SK-N-SH treated with all-trans-retinoic acid at 6 μM for 48 hours (cell line): ENCODE measurements at regions not wholly inside any gene's neighbourhood (a gene's known extent, or its start where the extent isn't known, plus 50 kb on each side); places are given as distances from the start of the nearest gene placed in this dataset.

Source experiments
- ARNTL ChIP-seq: fragments of 450-650 bp; formaldehyde crosslinking; IDR thresholded peaks from 2 replicates; pipeline ENCODE4 v1.5.0; 2020; ENCODE audit warnings: low read depth, mild to moderate bottlenecking, moderate library complexity, borderline replicate concordance
- CREB5 ChIP-seq: fragments of 250-450 bp; sonication (Bioruptor Pico); IDR thresholded peaks from 2 replicates; pipeline ENCODE4 v1.5.1; 2020; ENCODE audit warnings: low read depth, mild to moderate bottlenecking, moderate library complexity
- CSDC2 ChIP-seq: fragments of 250-450 bp; sonication (Bioruptor Pico); IDR thresholded peaks from 2 replicates; pipeline ENCODE4 v1.5.0; 2020; ENCODE audit warnings: mild to moderate bottlenecking, moderate library complexity
- ISL1 ChIP-seq: fragments of 250-450 bp; sonication (Bioruptor Pico); IDR thresholded peaks from 2 replicates; pipeline ENCODE4 v2.1.2; 2022; ENCODE audit warnings: mild to moderate bottlenecking, moderate library complexity
- OSR1 ChIP-seq: fragments of 250-450 bp; sonication (Bioruptor Pico); IDR thresholded peaks from 2 replicates; pipeline ENCODE4 v1.8.0; 2022; ENCODE audit warnings: moderate library complexity, mild to moderate bottlenecking, inconsistent platforms
- TSHZ2 ChIP-seq: fragments of 250-450 bp; sonication (Bioruptor Pico); IDR thresholded peaks from 2 replicates; pipeline ENCODE4 v1.5.0; 2020; ENCODE audit warnings: mild to moderate bottlenecking, moderate library complexity
- ZFP3 ChIP-seq: fragments of 250-450 bp; sonication (Bioruptor Pico); IDR thresholded peaks from 2 replicates; pipeline ENCODE4 v1.5.0; 2020; ENCODE audit warnings: mild to moderate bottlenecking, moderate library complexity
- ZFP30 ChIP-seq: fragments of 450-650 bp; formaldehyde crosslinking; IDR thresholded peaks from 2 replicates; pipeline ENCODE4 v1.5.0; 2022; ENCODE audit warnings: mild to moderate bottlenecking, moderate library complexity
- ZNF565 ChIP-seq: fragments of 450-650 bp; formaldehyde crosslinking; conservative IDR thresholded peaks from 2 replicates; pipeline ENCODE4 v1.5.0; 2020; ENCODE audit warnings: low read depth, mild to moderate bottlenecking, moderate library complexity
- TF ChIP-seq, protein P1 (sequence below): fragments of 250-450 bp; sonication (Bioruptor Pico); IDR thresholded peaks from 2 replicates; pipeline ENCODE4 v1.8.0; 2020; ENCODE audit warnings: mild to moderate bottlenecking, moderate library complexity, borderline replicate concordance
- TF ChIP-seq, protein P2 (sequence below): fragments of 250-450 bp; sonication (Bioruptor Pico); IDR thresholded peaks from 2 replicates; pipeline ENCODE4 v1.8.0; 2021; ENCODE audit warnings: low read depth, mild to moderate bottlenecking, moderate library complexity, borderline replicate concordance

DNA sequence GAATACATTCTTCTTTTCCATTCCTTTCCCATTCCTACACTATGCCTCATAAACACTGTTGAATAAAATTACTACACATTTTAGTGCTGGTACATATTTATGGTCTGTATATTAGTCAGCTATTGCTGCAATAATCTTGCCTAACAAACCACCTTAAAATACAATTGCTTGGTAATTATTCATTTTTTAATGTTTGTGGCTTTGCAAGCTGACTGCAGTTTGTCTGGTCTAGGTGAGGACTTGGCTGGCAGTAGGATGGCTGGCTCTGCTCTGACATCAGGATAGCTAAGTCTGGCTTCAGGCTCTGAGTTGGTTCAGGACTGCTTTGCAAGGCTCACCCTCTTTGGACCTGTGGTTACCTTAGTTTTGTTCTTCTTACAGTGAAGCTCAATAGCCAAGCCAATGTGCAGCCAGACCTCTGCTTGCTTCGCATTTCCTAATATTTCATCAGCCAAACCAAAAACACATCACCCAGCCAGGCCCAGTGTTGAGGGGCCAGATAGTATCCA, 913.4 kb upstream of the RAG2 start:
- TF ChIP-seq, protein P1, sequence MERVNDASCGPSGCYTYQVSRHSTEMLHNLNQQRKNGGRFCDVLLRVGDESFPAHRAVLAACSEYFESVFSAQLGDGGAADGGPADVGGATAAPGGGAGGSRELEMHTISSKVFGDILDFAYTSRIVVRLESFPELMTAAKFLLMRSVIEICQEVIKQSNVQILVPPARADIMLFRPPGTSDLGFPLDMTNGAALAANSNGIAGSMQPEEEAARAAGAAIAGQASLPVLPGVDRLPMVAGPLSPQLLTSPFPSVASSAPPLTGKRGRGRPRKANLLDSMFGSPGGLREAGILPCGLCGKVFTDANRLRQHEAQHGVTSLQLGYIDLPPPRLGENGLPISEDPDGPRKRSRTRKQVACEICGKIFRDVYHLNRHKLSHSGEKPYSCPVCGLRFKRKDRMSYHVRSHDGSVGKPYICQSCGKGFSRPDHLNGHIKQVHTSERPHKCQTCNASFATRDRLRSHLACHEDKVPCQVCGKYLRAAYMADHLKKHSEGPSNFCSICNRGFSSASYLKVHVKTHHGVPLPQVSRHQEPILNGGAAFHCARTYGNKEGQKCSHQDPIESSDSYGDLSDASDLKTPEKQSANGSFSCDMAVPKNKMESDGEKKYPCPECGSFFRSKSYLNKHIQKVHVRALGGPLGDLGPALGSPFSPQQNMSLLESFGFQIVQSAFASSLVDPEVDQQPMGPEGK (CRISPR knock-in tag): no peak
- no peak for TF ChIP-seq ARNTL (CRISPR knock-in tag)
- TF ChIP-seq ZFP30 (CRISPR knock-in tag): no peak
- TF ChIP-seq OSR1 (CRISPR knock-in tag): no peak
- TF ChIP-seq CREB5: no peak
- TF ChIP-seq TSHZ2 (CRISPR knock-in tag): no peak
- TF ChIP-seq ZFP3 (CRISPR knock-in tag): no peak
- no peak for TF ChIP-seq CSDC2 (CRISPR knock-in tag)
- no peak for TF ChIP-seq ISL1
- TF ChIP-seq, protein P2, sequence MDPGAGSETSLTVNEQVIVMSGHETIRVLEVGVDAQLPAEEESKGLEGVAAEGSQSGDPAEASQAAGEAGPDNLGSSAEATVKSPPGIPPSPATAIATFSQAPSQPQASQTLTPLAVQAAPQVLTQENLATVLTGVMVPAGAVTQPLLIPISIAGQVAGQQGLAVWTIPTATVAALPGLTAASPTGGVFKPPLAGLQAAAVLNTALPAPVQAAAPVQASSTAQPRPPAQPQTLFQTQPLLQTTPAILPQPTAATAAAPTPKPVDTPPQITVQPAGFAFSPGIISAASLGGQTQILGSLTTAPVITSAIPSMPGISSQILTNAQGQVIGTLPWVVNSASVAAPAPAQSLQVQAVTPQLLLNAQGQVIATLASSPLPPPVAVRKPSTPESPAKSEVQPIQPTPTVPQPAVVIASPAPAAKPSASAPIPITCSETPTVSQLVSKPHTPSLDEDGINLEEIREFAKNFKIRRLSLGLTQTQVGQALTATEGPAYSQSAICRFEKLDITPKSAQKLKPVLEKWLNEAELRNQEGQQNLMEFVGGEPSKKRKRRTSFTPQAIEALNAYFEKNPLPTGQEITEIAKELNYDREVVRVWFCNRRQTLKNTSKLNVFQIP: no peak
- TF ChIP-seq ZNF565 (CRISPR knock-in tag): no peak
